ENCODE measurements at regions not wholly inside any gene's neighbourhood (a gene's known extent, or its start where the extent isn't known, plus 50 kb on each side); places are given as distances from the start of the nearest gene placed in this dataset.

- TF ChIP-seq CTCF (conservative IDR thresholded peaks at IDR 0.05 in 1 of 2, IDR thresholded peaks at IDR 0.05 in 1 of 2; ENCODE audit: low read depth in 1 of 2, low read length in 2 of 2) (no peak), EZH2 (IDR thresholded peaks at IDR 0.05; ENCODE audit: low read length, missing control alignments) (no peak)
Measured at GRCh38 chrX:137119049-137119448, 85.3 kb upstream of the GPR101 start.
